ENCODE measurements at regions not wholly inside any gene's neighbourhood (a gene's known extent, or its start where the extent isn't known, plus 50 kb on each side); places are given as distances from the start of the nearest gene placed in this dataset.

DNA sequence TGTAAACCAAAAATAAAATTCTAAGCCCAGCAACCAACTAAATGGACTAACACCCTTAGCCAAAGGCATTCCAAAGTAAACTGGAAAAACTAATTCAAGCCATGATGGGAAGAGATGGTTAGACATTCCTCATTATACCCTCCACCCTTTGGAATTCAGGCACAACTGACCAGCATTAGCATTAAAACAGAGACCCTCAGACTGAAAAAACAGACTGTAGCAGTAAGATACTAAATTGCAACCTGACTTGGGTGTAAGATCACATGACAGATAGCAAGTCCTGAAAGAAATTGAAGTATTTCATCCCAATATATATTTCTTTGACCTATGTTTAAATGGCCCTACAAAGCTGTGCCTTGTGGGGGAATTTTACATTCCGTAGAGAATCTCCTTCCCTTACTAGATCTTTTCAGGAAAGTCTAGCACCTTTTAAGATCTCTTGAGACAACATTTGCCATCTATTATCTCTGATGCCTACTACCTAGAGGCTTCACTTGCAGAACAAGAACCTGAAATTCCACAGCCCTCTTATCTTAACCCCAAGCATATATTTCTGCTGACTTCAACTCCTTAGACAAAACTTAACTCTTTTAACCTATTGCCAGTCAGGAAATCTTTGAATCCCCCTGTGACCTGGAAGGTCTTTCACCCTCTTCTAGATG lies 750.2 kb upstream of the IGFBP3 start:
- H3K4me1 Mint-ChIP-seq (ENCODE audit: low read depth), result no peaks in the 10 kb centered on the region
- no peak overlapping the region for H3K4me3 Mint-ChIP-seq
- no peaks in the 10 kb centered on the region for H3K36me3 Mint-ChIP-seq (ENCODE audit: low read depth)
- no peak overlapping the region for H3K27ac Mint-ChIP-seq
- H3K9me3 Mint-ChIP-seq, result peaks cover 27% of the 10 kb centered on the region
- H3K27me3 Mint-ChIP-seq, result no peaks in the 10 kb centered on the region
- intact Hi-C loops (cut with micrococcal nuclease), result no loop called here

DNA sequence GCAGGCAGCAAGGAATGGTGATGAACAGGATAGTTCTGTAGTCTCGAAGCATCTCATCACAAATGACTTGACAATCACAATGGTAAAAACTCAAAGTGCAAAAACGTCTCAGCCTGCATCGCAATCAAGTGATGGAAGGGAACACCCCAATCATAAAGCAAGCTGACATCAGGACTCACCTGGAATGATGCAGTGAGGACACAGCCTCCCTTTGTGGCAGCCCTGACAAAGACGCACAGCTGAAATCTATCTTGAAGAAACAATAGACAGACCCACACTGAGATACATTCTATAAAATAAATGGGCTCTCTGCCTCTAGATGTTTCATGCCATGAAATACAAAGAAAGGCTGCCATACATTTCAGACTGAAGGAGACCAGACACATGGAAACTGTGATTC lies 748.0 kb upstream of the IGFBP3 start:
- peaks cover 38% of the 10 kb centered on the region for H3K9me3 Mint-ChIP-seq
- no peak overlapping the region for H3K27ac Mint-ChIP-seq
- H3K36me3 Mint-ChIP-seq (ENCODE audit: low read depth), result no peaks in the 10 kb centered on the region
- no peak overlapping the region for H3K4me3 Mint-ChIP-seq
- intact Hi-C loops (cut with micrococcal nuclease), result no loop called here
- no peaks in the 10 kb centered on the region for H3K27me3 Mint-ChIP-seq
- H3K4me1 Mint-ChIP-seq (ENCODE audit: low read depth), result no peaks in the 10 kb centered on the region

DNA sequence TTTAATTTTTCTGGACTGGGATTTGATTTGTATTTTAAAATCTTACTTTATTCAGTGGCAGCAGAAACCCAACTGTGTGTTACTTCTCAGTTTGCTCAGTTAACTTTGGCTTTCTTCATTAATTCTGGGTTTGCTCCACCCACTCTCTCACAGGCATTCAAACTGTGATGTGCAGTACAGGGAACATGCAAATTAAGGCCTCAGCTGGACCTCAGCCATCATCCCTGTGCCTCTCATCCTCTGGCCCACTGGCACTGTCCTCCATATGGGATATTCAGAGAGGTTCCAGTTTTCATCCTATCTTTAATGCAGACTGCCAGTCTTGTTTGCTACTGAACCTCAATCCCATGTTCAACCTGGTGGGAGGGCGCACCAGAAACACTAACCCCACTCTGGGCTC lies 743.4 kb upstream of the IGFBP3 start:
- no peaks in the 10 kb centered on the region for H3K27me3 Mint-ChIP-seq
- no peaks in the 10 kb centered on the region for H3K4me1 Mint-ChIP-seq (ENCODE audit: low read depth)
- intact Hi-C loops (cut with micrococcal nuclease), result no loop called here
- H3K27ac Mint-ChIP-seq, result no peak overlapping the region
- no peaks in the 10 kb centered on the region for H3K36me3 Mint-ChIP-seq (ENCODE audit: low read depth)
- H3K4me3 Mint-ChIP-seq, result no peak overlapping the region
- peaks cover 47% of the 10 kb centered on the region for H3K9me3 Mint-ChIP-seq

DNA sequence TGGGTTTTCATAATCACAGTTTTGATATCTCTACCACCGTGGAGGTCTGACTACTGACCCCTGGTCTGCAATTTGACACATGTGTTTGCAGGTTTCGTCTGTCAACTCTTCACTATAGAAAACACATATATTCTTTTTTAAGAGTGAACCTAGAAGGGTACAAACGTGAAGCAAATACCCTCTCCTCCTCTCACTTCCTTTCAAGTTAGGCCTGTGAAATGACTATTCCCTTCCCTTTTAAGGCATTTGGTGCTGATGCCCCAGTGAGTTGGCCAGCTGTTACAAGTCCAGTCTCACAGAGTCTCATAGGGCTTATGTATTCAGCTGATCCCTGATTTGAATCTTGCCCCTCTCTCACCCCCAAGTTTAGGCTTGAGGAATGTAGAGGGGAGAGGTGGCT lies 742.0 kb upstream of the IGFBP3 start:
- intact Hi-C loops (cut with micrococcal nuclease), result no loop called here
- H3K4me3 Mint-ChIP-seq, result no peak overlapping the region
- H3K4me1 Mint-ChIP-seq (ENCODE audit: low read depth), result no peaks in the 10 kb centered on the region
- H3K27ac Mint-ChIP-seq, result no peak overlapping the region
- H3K36me3 Mint-ChIP-seq (ENCODE audit: low read depth), result no peaks in the 10 kb centered on the region
- H3K9me3 Mint-ChIP-seq, result peaks cover 48% of the 10 kb centered on the region
- no peaks in the 10 kb centered on the region for H3K27me3 Mint-ChIP-seq

DNA sequence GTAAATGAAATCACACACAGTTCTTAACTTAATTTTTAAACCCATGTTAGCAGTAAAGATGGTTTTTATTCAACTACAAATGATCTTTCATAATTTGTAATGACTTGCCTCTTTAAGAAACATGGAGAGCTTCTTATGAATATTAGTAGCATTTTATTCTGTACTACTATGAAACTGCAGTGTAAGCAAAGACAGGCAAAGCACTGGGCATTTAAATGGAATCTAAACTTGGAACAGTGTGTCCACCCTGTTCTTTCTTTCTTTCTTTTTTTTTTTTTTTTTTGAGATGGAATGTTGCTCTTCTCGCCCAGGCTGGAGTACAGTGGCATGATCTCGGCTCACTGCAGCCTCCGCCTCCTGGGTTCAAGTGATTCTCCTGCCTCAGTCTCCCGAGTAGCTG lies 740.4 kb upstream of the IGFBP3 start:
- no peak overlapping the region for H3K27ac Mint-ChIP-seq
- intact Hi-C loops (cut with micrococcal nuclease), result no loop called here
- H3K9me3 Mint-ChIP-seq, result peaks cover 33% of the 10 kb centered on the region
- H3K36me3 Mint-ChIP-seq (ENCODE audit: low read depth), result no peaks in the 10 kb centered on the region
- no peaks in the 10 kb centered on the region for H3K4me1 Mint-ChIP-seq (ENCODE audit: low read depth)
- no peaks in the 10 kb centered on the region for H3K27me3 Mint-ChIP-seq
- no peak overlapping the region for H3K4me3 Mint-ChIP-seq

DNA sequence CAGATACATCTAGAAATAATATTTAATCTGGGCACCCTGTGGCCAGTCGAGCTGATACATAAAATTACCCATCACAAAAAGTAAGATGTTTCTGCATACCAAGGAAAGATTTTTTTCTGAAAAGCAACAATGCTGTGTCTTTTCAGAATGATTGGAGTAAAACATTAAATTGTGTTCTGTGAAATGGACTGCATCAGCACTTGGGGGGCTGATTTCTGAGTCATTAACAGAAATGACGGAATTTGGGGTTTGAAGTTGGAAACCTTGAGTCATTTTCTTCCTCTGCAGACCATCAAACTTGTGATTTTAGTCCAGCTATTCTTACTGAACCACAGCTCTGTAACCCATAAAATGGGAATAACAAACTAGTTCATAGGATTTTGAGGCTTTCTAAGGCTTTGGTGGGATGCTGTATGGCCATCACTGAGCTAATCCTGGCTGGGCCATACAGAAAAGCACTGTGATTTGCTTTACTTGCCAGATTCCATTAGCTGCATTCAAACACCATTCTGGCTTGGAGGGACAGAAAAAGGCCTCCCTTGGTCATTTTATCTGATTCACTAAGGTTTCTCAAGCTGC lies 739.4 kb upstream of the IGFBP3 start:
- H3K4me1 Mint-ChIP-seq (ENCODE audit: low read depth), result no peaks in the 10 kb centered on the region
- H3K36me3 Mint-ChIP-seq (ENCODE audit: low read depth), result no peaks in the 10 kb centered on the region
- intact Hi-C loops (cut with micrococcal nuclease), result no loop called here
- H3K9me3 Mint-ChIP-seq, result peaks cover 29% of the 10 kb centered on the region
- H3K4me3 Mint-ChIP-seq, result no peak overlapping the region
- no peak overlapping the region for H3K27ac Mint-ChIP-seq
- no peaks in the 10 kb centered on the region for H3K27me3 Mint-ChIP-seq

DNA sequence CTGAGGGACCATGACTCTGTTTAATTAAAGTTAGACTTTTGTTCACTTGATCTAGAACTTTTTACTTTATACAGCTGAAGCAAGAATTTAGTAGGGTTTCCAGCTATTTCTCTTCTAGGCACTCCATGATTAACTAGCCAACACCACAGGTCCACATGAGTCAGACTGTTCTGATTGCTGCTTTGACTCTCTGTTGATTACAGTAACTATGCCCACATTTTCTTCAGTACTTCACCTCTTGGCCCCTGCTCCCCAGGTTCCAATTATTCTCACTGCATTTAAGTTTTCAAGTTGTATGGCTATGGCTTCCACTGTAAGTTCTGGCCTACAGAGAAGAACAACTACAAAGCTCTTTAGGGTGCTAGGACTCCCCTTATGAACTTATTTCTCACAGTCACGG lies 737.2 kb upstream of the IGFBP3 start:
- Mint-ChIP-seq H3K9me3 (peaks cover 21% of the 10 kb centered on the region), H3K36me3 (ENCODE audit: low read depth) (no peaks in the 10 kb centered on the region), H3K27ac (no peak overlapping the region), H3K4me1 (ENCODE audit: low read depth) (no peaks in the 10 kb centered on the region), H3K27me3 (no peaks in the 10 kb centered on the region), H3K4me3 (no peak overlapping the region)
- intact Hi-C loops (cut with micrococcal nuclease), result no loop called here

DNA sequence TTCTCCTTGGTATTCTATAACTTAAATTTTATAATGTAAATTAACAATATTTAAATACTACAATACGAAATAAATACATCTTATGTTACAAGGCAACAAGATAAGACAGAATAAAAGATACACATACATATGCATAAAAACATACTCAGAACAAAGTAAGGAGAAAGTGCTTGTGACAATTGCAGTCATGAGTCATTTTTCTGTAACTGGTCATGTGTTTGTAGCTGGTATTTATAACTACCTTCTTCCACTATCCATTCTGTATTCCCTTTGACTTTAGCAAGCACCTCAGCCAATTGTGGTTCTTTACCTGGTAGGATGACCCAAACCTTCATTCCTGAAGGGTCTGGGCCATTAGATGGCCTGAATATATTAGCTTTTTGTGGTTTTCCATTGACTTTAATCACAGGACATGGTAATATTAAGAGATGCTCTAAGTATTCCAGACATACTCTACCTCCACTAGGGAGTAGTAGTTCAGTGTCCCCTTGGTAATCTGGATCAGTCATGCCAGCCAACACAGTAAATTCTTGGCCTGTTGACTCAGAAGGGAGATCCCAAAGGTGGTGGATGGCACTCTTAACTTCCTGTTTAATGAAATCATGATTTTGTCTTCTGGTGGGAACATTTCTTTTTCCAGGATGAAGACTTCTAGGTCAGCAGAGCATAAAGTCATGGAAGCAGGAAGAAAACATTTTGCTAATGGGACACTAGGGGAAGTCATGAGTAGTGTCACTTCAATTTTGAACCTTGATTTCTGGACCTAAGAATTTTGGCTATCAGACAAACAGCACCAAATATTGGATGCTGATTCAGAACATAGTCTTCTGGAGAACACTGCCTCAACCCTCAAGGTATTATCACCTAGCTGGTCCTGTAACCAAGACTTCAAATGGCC lies 733.7 kb upstream of the IGFBP3 start:
- Mint-ChIP-seq H3K9me3 (peaks cover 37% of the 10 kb centered on the region), H3K27ac (no peak overlapping the region), H3K36me3 (ENCODE audit: low read depth) (no peaks in the 10 kb centered on the region), H3K27me3 (no peaks in the 10 kb centered on the region), H3K4me3 (no peak overlapping the region), H3K4me1 (ENCODE audit: low read depth) (no peaks in the 10 kb centered on the region)
- intact Hi-C loops (cut with micrococcal nuclease), result no loop called here

DNA sequence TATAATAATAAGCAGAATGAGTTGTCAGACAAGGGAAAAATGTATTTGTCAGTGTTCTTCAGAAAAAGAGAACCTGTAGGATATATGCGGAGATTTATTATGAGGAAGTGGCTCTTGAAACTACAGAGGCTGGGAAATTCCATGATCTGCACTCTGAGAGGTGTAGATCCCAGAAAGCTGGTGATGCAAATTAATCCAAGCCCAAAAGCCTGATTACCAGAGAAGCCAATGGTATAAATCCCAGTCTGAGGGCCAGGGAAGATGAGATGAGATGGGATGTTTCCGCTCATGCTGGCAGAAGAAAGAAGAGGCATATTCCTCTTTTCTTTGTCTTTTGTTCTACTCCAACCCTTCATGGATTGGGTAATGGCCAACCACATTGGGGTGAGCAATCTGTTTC lies 732.8 kb upstream of the IGFBP3 start:
- Mint-ChIP-seq H3K36me3 (ENCODE audit: low read depth) (no peaks in the 10 kb centered on the region), H3K27ac (no peak overlapping the region), H3K27me3 (no peaks in the 10 kb centered on the region), H3K9me3 (peaks cover 28% of the 10 kb centered on the region), H3K4me3 (no peak overlapping the region), H3K4me1 (ENCODE audit: low read depth) (no peaks in the 10 kb centered on the region)
- intact Hi-C loops (cut with micrococcal nuclease), result no loop called here

DNA sequence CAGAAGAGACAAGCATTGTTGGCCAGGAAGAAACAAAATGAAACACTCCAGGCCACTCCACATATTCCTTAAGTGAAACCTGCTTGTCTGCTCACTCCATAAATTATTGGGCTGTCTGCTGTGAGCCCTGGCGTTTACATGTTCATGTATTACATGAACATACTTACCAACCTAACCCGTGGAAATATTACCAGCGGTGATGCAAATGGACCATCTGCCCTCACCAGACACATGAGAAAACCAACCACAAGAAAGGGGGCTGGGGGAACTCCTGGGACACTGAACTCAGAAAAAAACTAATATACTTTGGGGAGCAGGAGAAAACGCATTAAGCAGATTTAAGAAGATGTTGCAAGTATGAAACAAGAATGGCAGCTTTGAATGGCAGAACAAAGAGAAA lies 731.2 kb upstream of the IGFBP3 start:
- H3K36me3 Mint-ChIP-seq (ENCODE audit: low read depth), result no peaks in the 10 kb centered on the region
- no peak overlapping the region for H3K4me3 Mint-ChIP-seq
- no peaks in the 10 kb centered on the region for H3K27me3 Mint-ChIP-seq
- peaks cover 28% of the 10 kb centered on the region for H3K9me3 Mint-ChIP-seq
- intact Hi-C loops (cut with micrococcal nuclease), result no loop called here
- H3K4me1 Mint-ChIP-seq (ENCODE audit: low read depth), result no peaks in the 10 kb centered on the region
- H3K27ac Mint-ChIP-seq, result no peak overlapping the region

DNA sequence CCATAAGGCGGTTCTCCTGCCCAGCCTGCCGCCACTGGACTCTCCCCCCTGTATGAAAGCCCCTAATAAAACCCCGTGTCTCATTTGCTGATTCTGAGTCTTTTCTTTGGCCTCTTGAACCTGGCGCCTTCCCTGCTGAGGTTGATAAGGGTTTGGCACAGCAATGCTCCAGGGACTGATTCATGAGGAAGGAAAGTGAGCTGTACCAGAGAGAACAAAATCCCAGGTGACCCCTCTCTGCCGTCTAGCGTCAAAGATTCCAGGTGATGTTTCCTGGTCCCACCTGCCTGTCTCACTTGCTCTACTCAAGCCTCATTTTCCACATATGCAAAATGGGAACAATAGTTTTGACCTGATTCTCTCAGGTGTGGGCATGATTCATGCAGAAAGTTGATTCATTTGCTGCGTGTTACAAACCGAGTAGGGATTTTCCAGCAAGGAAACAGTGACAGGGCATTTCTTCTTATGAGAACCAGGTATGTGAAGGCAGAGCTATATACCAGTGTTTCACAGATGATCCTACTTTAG lies 730.6 kb upstream of the IGFBP3 start:
- H3K27ac Mint-ChIP-seq, result no peak overlapping the region
- peaks cover 34% of the 10 kb centered on the region for H3K9me3 Mint-ChIP-seq
- no peaks in the 10 kb centered on the region for H3K27me3 Mint-ChIP-seq
- H3K4me3 Mint-ChIP-seq, result no peak overlapping the region
- intact Hi-C loops (cut with micrococcal nuclease), result no loop called here
- no peaks in the 10 kb centered on the region for H3K36me3 Mint-ChIP-seq (ENCODE audit: low read depth)
- no peaks in the 10 kb centered on the region for H3K4me1 Mint-ChIP-seq (ENCODE audit: low read depth)

DNA sequence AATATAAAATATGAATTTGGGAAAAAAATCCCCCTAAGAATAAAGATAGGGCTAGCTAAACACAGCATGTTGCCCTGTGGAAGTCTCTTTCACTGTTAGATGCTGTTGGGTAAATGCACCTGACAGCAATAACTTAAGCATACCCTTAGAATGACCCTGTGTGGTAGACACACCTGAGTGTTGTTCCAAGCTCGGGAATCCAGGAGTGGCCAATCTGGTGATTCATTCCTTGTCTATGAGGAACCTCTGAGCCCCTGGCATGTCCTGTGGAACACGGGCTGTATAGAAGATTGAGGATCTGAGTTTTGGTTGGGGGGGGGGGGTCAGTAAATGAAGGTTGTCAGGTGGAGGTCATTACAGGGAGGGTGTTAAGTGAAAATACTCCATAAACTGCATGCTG lies 730.0 kb upstream of the IGFBP3 start:
- no peaks in the 10 kb centered on the region for H3K4me1 Mint-ChIP-seq (ENCODE audit: low read depth)
- peaks cover 39% of the 10 kb centered on the region for H3K9me3 Mint-ChIP-seq
- intact Hi-C loops (cut with micrococcal nuclease), result no loop called here
- H3K36me3 Mint-ChIP-seq (ENCODE audit: low read depth), result no peaks in the 10 kb centered on the region
- no peak overlapping the region for H3K27ac Mint-ChIP-seq
- H3K27me3 Mint-ChIP-seq, result no peaks in the 10 kb centered on the region
- no peak overlapping the region for H3K4me3 Mint-ChIP-seq

DNA sequence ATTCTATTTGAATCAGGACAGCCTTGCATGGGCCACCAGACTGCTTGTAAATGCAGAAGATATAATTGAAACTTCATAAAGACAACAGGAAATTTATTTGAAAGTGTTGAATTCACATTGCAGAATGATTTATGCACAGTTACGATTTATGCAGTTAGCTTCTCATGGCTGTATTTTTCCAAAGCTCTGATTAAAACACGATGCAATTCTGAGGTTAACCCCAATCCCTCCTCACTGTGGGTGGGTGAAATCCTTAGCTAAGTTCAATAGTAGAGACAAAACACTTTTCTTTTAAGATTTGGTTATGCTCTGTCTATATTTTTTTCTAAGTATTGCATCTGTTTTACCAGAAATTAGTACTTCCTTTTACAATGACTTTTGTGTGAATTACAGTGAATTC lies 728.8 kb upstream of the IGFBP3 start:
- H3K27me3 Mint-ChIP-seq, result no peaks in the 10 kb centered on the region
- no peaks in the 10 kb centered on the region for H3K36me3 Mint-ChIP-seq (ENCODE audit: low read depth)
- intact Hi-C loops (cut with micrococcal nuclease), result no loop called here
- H3K4me3 Mint-ChIP-seq, result no peak overlapping the region
- peaks cover 44% of the 10 kb centered on the region for H3K9me3 Mint-ChIP-seq
- H3K4me1 Mint-ChIP-seq (ENCODE audit: low read depth), result no peaks in the 10 kb centered on the region
- no peak overlapping the region for H3K27ac Mint-ChIP-seq
